ENCODE measurements at regions not wholly inside any gene's neighbourhood (a gene's known extent, or its start where the extent isn't known, plus 50 kb on each side); places are given as distances from the start of the nearest gene placed in this dataset.

GRCh38 chr14:53545217-53545616, 392.1 kb upstream of the DDHD1 start:
- DNase-seq (ENCODE audit: low read depth): no peak

DNA sequence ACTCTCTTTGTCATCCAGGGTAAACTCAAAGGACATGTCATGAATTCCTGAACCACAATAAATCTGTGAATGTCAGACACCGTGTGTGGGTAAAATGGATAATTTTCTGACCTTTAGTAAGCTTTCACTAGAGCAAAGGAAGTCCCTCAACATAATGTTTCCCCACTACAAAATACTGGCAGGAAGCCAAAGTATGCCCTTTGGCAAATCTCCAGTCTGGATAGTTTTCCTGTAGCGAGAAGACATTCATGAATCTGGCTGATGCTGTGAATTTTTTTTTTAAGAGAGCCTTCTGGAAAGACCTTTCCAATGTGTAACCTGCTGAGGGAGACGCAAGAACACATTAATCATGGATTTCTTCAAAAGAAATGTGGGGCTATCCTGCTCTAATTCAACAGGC, 389.6 kb upstream of the DDHD1 start:
- DNase-seq (ENCODE audit: low read depth): no peak

GRCh38 chr14:53541411-53541810, 388.3 kb upstream of the DDHD1 start:
- no peak for DNase-seq (ENCODE audit: low read depth)

GRCh38 chr14:53539489-53540126, 386.5 kb upstream of the DDHD1 start:
- peak; percentile 3 for DNase-seq (ENCODE audit: low read depth)

DNA sequence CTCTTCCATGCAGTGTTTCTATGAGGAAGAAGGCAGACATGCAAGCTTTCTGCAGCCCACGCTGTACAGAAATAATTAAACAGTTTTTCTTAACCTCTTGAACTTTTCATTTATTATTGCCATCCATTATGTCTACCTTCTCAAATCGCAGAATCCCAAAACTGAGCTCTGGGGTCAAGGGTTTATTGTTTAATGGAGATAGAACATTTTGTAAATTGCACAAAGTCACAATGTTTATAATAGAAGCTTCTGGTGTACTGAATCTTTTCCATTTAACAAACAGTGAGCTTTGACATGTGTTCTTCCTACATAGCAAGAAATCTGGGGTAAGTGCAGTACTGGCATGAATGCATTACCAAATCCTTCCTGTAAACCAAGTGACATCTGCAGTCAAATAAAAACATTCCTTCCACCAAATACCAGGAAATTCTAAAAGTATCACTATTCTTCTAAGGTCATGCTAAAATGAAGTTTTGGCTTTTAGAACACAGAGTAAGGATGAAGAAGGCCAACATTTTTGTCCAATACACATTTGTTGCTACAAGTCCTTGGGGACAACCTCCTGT, 385.3 kb upstream of the DDHD1 start:
- no peak for DNase-seq (ENCODE audit: low read depth)

- no peak for DNase-seq (ENCODE audit: low read depth)
These were observed 384.5 kb upstream of the DDHD1 start for GRCh38 chr14:53537422-53538315.

GRCh38 chr14:53536446-53536845, 383.3 kb upstream of the DDHD1 start:
- no peak for DNase-seq (ENCODE audit: low read depth)

DNA sequence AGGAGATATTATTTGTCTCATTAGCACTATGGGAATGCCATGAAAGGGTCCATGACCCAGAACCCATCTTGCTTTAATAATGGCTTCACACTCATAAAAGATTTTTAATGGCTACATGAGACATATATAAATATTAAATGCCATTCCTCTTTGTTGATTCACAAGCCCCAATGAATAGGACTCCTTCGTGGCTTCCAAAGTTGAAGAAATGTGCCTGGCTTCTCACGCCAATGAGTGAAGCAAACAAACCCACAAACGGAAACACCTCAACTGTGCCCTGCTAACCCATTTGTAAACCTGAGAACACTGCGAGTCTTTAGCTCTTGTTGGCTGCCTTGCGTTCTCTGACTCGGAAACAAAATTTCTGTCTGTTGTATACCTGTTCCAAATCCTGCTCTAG, 381.7 kb upstream of the DDHD1 start:
- no peak for DNase-seq (ENCODE audit: low read depth)

DNA sequence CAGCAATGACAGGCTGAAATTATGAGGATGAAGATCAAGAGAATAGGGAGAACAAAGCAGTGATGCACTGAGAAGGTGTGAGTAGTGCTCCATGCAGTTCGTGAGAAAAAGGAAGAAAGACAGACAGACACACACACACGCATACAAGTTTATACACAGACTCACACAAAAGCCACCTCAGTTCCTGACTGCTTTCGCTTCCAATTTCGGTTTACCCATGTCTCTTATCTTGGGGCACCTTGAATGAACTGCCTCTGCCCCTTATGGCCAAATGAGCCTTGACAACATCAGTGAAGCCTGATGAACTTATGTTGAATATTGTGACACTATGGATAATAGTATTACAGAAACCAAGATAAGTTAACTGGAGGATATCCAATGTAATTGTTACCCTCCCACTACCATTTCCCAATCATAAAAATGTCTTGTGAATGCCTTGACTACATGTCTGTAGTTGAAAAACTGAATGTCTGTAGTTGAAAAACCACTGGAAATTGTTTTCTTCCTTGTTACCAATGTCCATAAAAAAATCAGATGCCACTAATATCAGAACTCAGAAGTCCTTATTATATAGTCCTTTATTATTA, 380.4 kb upstream of the DDHD1 start:
- DNase-seq (ENCODE audit: low read depth): no peak

DNA sequence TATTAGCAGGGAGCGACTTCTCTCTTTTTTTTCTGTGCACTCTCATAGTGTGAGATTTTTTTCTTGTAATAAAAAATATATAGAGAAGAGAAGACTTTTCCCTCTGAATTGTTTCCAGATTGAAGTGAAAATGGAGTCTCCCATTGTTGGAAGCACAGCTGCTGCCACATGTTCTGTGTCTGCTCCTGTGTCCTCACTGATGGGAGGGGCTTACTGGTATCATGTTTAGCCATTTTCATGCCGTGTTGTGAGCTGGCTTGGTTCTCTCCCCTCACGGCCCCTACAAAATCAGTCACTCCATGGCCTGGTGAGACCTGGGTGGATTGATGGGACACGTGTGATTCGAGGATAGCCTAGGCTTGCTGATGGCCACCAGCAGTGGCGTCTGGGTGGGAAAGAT, 379.7 kb upstream of the DDHD1 start:
- DNase-seq (ENCODE audit: low read depth): no peak

- DNase-seq (ENCODE audit: low read depth): no peak
These were observed 378.6 kb upstream of the DDHD1 start for GRCh38 chr14:53531730-53532129.

- no peak for DNase-seq (ENCODE audit: low read depth)
These were observed 378.0 kb upstream of the DDHD1 start for GRCh38 chr14:53531156-53531555.

DNA sequence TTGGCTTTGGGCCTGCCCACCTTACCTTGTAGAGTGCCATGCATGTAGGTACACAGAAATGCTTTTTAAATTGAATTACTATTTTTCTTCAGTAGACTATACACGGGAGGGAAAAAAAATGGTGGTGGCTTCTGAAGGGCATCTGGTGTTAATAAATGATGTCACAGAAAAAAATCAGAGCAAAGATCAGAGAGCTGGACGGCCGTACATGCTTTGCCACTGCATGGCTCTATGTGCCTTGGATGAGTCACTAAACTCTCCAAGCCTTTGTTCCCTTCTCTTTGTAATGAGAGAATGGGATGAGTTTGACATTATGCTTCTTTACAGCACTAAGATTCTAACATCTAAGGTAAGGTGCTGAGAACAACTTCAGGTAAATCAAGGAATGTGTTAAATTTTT, 376.4 kb upstream of the DDHD1 start:
- DNase-seq (ENCODE audit: low read depth): no peak

DNA sequence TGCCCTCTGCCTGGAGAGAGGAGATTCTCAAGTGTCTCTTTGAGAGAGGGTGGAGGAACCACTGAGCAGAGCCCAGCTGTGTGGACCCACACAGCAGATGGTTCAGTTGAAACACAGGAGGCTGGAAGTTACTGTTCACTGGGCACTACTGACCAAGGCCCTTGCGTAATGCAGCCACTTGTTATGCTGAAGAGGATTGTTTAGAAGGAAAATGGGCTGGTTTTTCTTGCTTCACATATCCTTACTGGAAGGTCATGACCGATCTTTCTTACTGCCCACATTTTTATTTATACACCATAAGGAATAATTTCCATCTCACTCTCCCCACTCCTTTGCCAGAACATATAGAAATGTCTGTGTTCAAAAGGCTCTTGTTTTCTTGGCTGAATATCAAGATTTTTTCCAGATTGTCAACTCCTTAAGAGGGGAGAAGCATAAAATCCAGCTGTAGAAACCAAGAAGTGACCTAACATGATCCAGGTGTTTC, 375.1 kb upstream of the DDHD1 start:
- no peak for DNase-seq (ENCODE audit: low read depth)

DNA sequence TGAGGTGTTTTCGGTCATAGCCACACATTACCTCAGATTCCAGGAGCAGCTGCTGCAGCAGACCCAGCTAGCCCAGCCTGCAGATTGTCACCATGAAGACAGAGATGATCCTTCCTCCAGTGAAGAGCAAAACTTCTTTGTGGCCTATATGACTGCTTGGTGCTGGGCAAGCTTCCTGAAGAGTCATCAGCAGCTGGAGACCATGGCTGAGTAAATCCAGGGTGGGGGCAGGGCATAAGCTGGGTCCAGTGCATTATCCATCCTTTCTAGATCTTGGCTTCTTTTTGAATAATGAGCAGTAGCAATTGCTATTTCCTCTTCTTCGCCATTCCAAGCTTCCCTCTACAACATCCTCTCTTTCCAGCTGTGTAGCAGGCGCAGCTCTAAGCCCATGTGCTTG, 373.1 kb upstream of the DDHD1 start:
- DNase-seq (ENCODE audit: low read depth): no peak

DNA sequence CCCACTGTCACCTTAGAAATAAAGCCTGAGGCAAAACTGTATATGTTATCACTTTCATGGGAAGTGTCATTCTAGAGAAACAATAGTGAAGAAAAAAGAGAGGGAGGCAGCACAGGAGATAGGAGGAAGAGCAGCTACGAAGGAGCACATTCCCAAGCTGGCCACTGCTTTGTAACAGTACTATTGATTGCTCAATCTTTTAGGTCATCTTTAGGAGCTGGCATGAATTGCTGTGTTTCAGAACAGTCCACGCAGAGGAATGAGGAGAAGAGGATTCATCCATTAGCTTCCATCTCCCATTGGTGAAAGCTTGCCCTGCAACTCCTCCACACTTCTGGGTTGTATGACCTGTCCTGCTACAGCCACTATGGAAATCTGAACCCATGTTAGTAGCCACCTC, 372.5 kb upstream of the DDHD1 start:
- DNase-seq (ENCODE audit: low read depth): no peak

DNA sequence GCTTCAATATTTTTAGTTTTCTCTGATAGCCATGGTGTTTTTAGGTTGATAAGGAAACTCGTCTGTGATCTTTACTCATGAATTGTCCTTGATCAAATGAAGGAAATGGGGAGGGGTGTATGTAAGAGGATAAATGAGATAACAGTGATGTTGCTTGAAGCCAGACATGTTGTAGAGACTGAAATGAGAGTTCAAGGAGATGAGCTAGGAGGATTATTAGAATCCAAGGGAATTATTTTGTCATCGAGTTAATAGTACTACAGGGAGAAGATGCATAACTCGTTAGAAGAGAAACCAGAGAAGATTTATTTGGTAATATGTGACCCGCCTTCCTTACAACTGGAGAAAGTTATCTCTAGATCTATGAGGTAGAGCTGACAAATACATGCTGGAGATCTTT, 371.3 kb upstream of the DDHD1 start:
- DNase-seq (ENCODE audit: low read depth): no peak

DNA sequence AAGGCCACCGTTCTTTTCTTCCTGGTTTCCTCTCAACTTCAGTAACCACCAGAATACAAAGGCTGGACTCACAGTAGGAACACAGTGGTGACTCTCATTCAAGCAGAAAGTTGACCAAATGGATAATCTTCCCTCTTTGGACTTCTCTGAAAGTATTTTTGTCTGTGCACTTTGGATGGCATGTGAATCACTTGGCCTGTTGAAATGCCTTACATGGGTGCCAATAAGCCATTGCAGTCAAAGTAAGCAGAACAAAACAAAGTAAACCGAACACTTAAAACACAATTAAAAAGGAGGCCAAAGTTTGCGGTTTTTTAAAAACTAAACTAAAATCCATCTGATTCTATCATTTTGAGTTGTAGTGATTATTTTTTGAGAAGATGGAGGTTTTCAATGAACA, 370.1 kb upstream of the DDHD1 start:
- DNase-seq (ENCODE audit: low read depth): no peak

GRCh38 chr14:53520078-53520928, 367.2 kb upstream of the DDHD1 start:
- no peak for DNase-seq (ENCODE audit: low read depth)

DNA sequence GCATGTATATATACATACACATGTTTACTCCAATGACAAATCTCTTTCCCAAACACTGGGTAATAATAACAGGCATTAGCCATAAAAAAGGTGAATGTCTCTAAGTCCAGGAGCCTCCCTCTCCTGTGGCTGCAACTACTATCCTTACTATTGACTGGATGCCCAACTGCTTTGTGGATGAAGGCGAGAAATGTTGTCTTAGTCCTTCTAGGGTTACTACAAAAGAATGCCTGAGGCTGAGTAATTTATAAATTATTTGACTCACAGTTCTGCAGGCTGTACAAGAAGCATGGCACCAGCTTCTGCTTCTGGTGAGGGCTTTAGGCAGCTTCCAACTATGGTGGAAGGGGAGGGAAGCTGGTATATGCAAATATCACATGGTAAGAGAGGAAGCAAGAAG, 366.0 kb upstream of the DDHD1 start:
- no peak for DNase-seq (ENCODE audit: low read depth)

GRCh38 chr14:53517270-53517960, 364.3 kb upstream of the DDHD1 start:
- no peak for DNase-seq (ENCODE audit: low read depth)
